HG03139 (cell line): ENCODE measurements at regions not wholly inside any gene's neighbourhood (a gene's known extent, or its start where the extent isn't known, plus 50 kb on each side); places are given as distances from the start of the nearest gene placed in this dataset.

Source experiments
- ATAC-seq: cut with Tn5 transposase; IDR thresholded peaks from one replicate; pipeline ENCODE4 v1.9.1; 2021; ENCODE audit not compliant: unreplicated experiment

- ATAC-seq: no peak
Observed at GRCh38 chr2:133766164-133766832, 198.0 kb upstream of the NCKAP5 start.

- no peak for ATAC-seq
Observed at GRCh38 chr2:133768256-133768655, 200.0 kb upstream of the NCKAP5 start.

GRCh38 chr2:133768658-133769435 lies 200.6 kb upstream of the NCKAP5 start:
- no peak for ATAC-seq

GRCh38 chr2:133773854-133774653 lies 205.8 kb upstream of the NCKAP5 start:
- no peak for ATAC-seq

- ATAC-seq: no peak
Observed at GRCh38 chr2:133774654-133775015, 206.4 kb upstream of the NCKAP5 start.

- ATAC-seq: no peak
Observed at GRCh38 chr2:133776936-133777573, 208.8 kb upstream of the NCKAP5 start.

- ATAC-seq: no peak
Observed at GRCh38 chr2:133777574-133777960, 209.3 kb upstream of the NCKAP5 start.

- no peak for ATAC-seq
Observed at GRCh38 chr2:133780099-133780996, 212.1 kb upstream of the NCKAP5 start.

- ATAC-seq: no peak
Observed at GRCh38 chr2:133780997-133781513, 212.8 kb upstream of the NCKAP5 start.

GRCh38 chr2:133787207-133787606 lies 218.9 kb upstream of the NCKAP5 start:
- ATAC-seq: no peak

GRCh38 chr2:133787651-133788050 lies 219.4 kb upstream of the NCKAP5 start:
- ATAC-seq: no peak

- no peak for ATAC-seq
Observed at GRCh38 chr2:133788386-133788785, 220.1 kb upstream of the NCKAP5 start.

- no peak for ATAC-seq
Observed at GRCh38 chr2:133789743-133790142, 221.5 kb upstream of the NCKAP5 start.

- no peak for ATAC-seq
Observed at GRCh38 chr2:133790711-133791110, 222.4 kb upstream of the NCKAP5 start.

- no peak for ATAC-seq
Observed at GRCh38 chr2:133791191-133791590, 222.9 kb upstream of the NCKAP5 start.

GRCh38 chr2:133792223-133792622 lies 224.0 kb upstream of the NCKAP5 start:
- ATAC-seq: no peak

- no peak for ATAC-seq
Observed at GRCh38 chr2:133794114-133794513, 225.9 kb upstream of the NCKAP5 start.

GRCh38 chr2:133801946-133802345 lies 233.7 kb upstream of the NCKAP5 start:
- ATAC-seq: no peak

- ATAC-seq: no peak
Observed at GRCh38 chr2:133802409-133803039, 234.3 kb upstream of the NCKAP5 start.

GRCh38 chr2:133806564-133806963 lies 238.3 kb upstream of the NCKAP5 start:
- no peak for ATAC-seq
